ENCODE measurements at regions not wholly inside any gene's neighbourhood (a gene's known extent, or its start where the extent isn't known, plus 50 kb on each side); places are given as distances from the start of the nearest gene placed in this dataset.

DNA sequence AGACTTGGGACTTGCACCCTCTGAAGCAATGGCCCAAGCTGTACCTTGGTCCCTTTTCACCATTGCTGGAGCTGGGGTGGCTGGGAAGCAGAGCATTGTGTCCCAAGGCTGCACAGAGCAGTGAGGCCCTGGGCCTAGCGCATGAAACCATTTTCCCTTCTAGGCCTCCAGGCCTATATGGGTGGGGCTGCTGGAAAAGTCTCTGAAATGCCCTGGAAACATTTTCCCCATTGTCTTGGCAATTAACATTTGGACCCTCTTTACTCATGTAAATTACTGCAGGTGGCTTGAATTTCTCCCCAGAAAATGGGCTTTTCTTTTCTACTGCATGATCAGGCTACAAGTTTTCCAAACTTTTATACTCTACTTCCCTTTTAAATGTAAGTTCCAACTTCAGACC, 510.5 kb downstream of the SLITRK6 start:
- DNase-seq (ENCODE audit: low read depth) = no peak

DNA sequence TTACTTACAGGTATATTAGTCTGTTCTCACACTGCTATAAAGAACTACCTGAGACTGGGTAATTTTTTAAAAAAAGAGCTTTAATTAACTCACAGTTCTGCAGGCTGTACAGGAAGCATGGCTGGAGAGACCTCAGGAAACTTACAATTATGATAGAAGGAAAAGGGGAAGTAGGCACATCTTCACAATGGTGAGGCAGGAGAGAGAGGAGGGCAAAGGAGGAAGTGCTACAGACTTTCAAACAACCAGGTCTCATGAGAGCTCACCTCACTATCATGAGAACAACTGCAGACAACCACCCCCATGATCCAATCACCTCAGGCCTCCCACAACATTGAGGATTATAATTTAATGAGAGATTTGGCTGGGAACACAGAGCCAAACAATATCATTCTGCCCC, 511.7 kb downstream of the SLITRK6 start:
- DNase-seq (ENCODE audit: low read depth) = no peak

DNA sequence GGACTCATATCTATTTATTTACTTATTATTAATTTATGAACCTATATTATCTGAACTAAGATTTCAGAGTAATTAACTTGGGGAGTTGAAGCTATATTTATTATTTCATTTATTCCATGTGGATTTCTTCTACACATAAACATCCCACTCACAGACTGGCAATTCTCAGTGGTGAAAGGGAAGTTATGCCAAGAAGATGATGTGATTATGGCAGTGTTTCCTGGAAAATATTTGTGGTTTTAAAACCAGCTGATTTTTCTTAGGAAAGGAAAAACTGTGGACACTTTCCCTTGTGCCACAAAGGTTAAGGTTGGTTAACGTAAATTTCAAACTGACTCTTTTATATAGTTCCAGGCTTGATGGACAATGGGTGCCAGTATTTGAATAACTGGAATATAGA, 513.1 kb downstream of the SLITRK6 start:
- no peak for DNase-seq (ENCODE audit: low read depth)

DNA sequence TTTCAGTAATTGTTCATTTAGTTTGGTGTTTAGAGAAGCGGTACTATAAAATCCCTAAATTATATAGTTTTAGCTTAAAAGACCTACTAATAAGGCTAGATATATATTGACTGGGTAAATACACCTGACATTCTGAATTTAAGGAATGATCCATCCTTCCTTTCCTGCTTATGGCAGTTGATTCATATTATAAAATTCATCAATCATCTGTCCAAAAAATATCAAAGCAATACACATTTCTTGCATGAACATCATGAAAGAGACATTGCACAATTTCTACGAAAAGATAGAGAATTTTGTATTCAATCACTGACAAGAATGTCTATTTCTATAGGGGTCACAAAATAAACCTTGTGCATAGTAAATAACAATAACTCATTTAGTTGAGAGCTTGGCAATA, 514.9 kb downstream of the SLITRK6 start:
- DNase-seq (ENCODE audit: low read depth) = no peak

DNA sequence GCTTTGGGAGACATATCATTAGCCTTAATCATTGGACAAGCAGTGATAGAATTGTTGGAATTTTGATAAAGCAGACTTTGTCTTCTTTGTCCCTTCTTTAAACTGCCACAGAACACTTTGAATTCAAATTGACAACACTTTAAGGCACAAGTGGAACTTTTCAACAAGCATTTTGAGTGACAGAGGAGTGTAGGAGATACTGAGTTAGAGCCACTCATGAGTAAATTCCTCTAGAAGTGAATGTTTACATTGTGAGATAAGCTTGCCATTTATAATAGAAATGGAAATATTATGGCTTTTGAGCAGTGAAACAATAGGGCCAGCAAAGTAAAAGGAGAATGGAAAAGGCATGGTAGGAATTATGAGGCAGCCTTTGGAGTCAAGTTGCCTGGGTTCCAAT, 515.8 kb downstream of the SLITRK6 start:
- no peak for DNase-seq (ENCODE audit: low read depth)

DNA sequence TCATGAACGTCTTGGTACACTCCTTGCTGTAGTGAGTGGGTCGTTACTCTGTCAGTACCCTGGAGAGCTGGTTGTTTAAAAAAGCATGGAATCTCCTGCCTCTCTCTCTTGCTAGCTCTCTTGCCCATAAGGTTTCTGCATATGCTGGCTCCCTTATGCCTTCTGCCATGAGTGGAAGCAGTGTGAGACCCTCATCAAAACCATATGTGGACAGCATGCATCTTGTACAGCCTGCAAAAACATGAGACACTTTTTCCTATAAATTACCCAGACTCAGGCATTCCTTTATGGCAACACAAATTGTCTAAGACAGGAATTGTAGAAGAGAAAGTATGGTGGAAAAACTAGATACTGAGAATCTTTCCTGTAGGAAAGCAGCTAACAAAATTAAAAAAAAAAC, 516.3 kb downstream of the SLITRK6 start:
- DNase-seq (ENCODE audit: low read depth) = no peak

DNA sequence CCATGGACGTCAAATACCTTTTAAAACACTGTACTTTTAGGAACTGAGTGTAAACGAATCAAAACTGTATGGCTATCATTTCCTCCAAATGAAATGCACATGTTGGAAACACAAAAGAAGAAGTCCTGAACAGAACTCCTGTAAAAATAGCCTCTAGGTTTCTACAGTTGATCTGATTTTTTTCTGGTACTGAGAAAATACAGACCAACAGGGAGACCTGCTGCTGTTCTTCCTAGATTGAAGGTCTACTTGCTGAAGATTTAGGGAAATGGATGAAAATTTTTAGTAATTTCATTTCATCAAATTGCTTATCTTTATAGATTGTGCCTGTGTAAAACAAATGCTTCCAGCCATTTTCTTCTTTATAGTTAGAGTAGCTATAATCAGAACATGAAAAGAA, 520.4 kb downstream of the SLITRK6 start:
- no peak for DNase-seq (ENCODE audit: low read depth)

DNA sequence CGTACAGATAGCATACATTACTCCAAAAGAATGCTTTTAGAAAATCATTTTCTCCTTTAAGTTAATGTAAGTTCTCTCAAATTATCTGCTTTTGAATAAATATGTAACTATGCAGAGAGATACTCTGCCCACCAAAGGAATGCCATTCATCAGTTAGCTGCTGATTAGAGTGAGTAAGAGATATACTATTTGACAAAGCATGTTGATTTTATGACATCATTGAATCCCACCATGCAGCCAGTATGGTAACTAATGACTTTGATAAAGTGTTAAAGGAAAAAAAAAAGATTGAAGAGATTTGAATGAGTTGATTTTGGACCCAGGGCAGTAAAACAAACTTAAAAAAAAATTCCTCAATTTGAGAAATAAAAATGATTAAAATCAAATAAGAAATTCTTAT, 521.5 kb downstream of the SLITRK6 start:
- DNase-seq (ENCODE audit: low read depth) = peak; percentile 71

DNA sequence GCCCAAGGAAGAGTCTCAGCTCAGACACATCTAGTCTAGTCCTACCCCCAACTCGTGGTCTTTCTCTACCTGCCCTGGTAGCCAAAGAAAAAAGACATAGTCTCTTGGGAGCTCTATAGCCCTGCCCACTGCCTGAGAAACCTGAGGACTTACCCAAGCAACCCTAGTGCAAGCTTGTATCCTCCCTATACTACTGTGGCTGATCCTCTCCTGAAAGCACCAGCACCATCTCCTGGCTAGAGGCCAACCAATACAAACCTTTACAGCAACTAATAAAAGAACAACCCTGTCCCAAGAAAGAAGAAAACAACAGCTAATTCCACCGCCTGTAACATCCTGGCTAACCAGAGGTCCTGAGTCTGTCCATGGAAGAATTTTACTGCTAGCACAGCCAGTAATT, 532.4 kb downstream of the SLITRK6 start:
- DNase-seq (ENCODE audit: low read depth) = no peak

DNA sequence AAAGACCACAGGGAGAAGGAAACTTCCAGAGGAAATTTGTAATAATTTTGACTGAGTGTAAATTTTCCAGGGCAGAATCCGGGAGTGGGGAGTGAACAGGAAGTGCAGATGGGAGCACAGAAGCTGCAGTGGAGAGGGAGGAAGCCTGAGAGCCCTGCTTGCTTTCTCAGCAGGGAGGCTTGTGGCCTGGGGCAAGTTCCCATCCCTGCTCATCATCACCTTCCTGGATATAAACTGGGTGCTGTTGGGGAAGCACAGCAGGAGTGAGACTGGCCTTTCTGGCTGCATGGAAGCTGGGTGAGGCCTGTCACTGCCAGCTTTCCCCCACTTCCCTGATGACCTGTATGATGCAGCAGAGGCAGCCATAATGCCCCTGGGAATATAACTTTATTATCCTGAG, 532.9 kb downstream of the SLITRK6 start:
- DNase-seq (ENCODE audit: low read depth) = peak; percentile 46

DNA sequence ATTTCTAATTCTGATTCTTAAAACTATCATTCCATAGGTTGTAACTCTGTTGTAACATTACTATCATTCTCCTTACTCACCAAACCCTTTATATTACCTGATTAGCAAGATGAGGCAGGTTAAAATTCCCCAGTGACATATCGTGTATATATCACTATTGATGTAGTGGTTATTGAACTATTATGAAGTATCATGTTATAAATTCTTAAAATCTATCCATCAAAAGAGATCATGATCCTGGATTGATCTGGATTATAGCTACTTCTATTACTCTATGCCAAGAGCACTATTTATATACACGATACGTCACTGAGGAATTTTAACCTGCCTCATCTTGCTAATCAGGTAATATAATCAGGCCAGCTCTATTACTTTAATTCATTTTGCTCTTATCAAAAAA, 533.9 kb downstream of the SLITRK6 start:
- no peak for DNase-seq (ENCODE audit: low read depth)

DNA sequence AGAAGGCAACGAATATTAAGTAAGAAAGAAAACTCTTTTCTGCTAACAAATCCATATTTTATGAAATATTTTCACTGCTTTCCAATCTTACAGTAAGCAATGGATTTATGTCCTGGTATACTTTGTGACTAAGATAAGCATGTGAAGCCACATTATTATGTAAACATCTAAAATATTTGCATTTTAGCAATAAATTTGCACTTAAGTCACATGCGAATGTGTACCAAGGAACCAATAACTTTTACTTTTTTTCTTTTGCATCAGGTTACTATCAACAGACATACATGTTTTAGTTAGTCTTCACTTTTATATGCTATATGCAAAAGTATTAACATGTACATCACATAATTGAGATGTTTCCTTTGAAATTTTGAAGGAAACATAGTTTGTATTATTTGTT, 536.7 kb downstream of the SLITRK6 start:
- DNase-seq (ENCODE audit: low read depth) = no peak

DNA sequence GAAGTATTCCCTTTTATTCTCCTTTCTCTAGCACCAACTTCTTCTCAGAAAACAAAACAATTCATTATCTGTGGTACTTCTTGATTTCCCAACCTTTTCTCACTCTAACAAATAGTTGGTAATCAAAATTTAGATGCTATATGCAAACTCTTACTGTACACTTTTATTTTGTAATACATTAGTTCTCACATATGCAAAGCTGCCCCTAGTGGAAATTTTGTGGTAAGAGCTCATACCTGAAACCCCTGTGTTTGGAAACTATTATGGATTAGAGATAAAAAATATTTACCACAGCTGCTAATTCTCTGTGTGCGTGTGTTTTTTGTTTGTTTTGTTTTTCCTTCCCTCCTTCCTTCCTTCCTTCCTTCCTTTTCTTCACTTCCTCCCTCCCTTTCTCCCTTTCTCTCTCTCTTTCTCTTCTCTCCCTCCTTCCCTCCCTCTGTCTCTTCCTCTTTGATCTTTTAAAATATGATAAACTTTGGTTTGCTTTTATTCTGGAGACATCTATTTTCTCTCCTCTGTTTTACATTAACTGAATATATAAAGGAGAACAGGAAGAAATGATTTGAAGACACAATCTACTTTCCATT, 537.4 kb downstream of the SLITRK6 start:
- peak; percentile 48 for DNase-seq (ENCODE audit: low read depth)

DNA sequence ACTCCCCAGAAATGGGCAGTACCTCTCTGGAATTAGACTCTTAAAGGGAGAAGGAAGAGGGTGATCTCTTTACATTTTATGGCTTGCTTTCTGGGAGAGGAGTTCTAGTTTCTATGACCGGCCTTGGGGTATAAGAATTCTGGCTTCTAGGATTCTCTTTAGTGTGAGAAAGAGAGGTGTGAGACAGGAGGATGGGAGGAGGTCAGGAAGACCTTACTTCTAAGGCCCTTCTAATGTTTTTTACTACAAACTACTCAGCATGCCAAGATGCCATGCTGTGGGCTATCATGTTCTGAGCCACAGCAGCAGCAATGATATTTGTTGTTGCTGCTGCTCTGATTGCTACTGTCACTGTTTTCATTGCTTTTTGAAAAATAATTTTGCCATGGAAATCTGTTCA, 538.3 kb downstream of the SLITRK6 start:
- no peak for DNase-seq (ENCODE audit: low read depth)

DNA sequence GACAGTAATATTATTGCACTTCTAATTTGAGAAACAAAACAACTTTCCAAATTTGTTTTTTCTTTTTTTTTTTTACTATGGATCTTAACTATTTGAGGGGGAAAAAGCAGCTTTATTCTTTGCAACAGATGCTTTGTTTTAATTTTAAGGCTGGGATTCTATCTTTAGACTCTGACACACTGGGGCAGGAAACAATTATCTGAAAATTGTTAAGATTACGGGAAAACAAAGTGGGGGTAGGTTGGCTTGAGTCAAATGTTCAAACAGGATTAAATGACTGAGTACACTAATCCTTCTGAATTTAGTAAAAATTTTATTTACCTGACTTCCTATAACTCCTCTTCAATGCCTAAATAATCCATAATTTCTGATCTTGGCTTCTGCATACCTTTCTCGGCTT, 543.2 kb downstream of the SLITRK6 start:
- DNase-seq (ENCODE audit: low read depth) = no peak

DNA sequence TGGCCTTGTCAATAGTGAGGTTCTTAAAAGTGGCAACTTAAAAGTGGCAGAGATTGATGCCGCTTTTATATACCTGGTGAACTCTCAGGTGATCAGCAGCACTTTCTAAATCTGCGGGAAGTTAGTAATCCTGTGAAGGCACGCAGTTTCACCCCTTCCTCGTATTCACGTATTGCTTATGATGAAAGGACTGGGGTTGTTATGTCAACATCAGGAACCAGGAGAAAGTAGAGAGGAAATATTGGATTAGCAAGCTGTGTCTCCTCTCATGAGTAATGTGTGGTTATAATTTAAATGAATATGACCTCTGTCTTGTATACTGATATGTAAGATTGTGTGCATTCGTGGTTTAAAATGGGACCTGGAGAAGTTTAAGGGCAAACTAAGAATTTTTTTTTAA, 544.6 kb downstream of the SLITRK6 start:
- DNase-seq (ENCODE audit: low read depth) = no peak

DNA sequence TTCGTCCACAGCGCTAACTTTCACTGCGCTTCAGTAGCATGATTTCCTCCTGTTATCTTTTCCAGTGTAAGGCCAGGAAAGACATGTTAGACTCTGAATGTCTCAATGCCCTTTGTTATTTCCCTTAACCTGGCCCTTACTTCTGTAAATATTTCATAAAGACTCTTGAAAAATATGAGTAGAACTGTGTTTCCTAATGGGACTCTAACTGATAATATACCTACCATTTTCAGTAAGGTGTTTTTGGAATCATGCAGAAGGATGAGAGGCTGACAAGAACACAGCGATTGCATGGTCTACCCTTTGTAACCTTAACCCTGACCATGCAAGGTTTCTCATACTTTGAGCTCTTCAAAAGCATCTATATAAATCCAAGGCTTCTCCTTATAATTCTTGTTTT, 550.1 kb downstream of the SLITRK6 start:
- no peak for DNase-seq (ENCODE audit: low read depth)

DNA sequence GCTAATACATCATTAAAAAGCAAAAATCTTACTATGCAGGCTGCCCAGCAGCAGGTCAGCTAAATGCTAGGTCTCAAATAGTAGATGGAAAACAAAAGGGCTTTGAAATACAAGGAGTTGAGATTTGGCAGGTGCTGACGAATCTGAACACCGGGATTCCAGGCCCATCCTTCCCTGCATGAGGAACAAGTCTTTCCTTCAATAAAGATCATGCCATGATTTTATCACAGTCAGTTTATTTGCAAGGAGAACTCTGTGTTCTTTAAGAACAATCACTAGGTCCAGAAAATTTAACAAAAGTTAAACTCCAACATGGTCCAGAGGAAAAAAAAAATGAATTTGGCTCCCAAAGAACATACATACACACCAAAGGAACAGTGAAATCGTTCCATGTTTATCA, 551.4 kb downstream of the SLITRK6 start:
- no peak for DNase-seq (ENCODE audit: low read depth)

DNA sequence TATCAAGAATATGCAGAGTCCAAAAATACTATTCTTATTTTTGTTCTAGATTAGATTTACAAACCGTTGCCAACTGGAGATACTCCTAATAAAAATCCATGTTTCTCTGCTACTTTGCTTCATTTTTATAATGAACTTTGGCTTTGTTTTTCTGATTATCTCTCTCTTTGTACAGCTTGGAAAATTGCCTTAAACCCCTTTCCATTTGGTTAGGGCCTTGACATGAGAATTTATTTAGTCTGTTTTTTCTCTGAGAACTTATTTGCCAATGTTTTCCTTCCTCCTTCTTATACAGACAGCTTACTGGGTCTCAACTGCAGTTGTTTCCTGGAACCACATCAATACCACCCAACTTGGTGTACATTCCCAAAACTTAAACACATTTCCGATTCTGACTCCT, 555.4 kb downstream of the SLITRK6 start:
- no peak for DNase-seq (ENCODE audit: low read depth)

DNA sequence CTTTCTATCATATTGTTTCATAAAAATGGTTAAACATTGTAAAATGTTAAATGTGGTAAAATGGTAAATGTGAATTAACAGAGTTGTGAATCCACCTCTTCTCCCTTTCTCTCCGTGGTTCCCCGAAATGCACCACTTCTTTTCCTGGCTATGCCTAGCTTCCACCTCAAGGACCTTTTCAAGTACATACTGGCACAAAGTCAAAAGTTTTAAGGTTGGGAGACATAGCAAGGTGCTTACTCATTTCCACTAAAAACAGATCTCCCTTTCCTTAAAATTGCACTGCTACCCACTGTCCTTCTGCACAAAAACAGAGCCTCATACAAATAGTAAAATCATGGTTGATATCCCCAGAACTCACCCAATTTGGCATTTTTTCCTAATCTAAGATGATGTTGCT, 558.2 kb downstream of the SLITRK6 start:
- peak; percentile 59 for DNase-seq (ENCODE audit: low read depth)

DNA sequence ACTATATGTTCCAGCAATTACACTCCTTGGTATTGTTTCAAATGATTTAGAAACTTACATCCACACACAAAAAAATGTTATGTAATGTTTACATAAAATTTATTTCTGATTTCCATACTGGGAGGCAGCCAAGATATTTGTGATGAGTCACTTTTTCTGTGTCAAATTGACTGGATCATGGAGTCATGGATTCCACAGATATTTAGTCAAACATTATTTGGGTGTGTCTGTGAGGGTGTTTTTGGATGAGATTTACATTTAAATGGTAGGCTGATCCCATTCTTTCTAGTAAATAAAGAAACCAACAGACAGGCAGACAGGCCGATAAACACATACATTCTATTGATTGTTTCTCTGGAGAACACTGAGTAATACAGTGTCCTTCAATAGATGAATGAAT, 562.8 kb downstream of the SLITRK6 start:
- DNase-seq (ENCODE audit: low read depth) = peak; percentile 78

DNA sequence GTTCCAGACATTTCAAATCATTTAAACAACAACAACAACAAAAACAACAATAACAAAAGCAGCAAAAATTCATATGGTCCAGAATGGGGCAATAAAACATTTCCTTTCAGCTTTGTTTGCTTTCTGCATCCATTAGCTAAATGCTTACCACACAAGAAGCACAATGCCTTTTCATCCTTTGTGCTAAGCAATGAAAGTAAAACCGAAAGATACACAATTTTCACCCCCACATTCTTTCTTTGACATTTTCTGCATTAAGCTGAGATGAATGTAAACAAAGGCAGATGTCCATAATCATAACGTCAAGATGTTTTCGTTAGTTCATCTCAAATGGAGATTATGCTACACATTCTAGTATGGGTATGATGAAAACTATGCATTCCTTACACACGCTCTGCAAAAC, 568.5 kb downstream of the SLITRK6 start:
- DNase-seq (ENCODE audit: low read depth) = no peak

DNA sequence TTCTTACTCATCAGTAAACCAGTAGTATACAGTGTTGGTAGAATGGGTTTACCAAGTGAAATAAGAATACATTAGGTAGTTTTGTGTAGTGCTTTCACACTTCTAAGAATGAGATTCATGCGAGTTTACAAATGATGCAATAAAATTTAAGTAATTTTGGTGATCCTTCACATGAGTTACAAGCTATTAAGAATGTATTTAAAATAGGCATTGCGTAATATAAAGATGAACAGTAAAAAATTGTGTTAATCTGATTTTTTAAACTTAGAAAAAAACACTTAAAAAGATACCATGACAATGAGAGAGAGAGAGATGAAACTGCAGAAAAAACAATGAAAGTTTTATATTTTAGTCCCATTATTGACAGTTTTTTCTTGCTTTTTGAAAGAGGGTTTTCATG, 570.5 kb downstream of the SLITRK6 start:
- no peak for DNase-seq (ENCODE audit: low read depth)

DNA sequence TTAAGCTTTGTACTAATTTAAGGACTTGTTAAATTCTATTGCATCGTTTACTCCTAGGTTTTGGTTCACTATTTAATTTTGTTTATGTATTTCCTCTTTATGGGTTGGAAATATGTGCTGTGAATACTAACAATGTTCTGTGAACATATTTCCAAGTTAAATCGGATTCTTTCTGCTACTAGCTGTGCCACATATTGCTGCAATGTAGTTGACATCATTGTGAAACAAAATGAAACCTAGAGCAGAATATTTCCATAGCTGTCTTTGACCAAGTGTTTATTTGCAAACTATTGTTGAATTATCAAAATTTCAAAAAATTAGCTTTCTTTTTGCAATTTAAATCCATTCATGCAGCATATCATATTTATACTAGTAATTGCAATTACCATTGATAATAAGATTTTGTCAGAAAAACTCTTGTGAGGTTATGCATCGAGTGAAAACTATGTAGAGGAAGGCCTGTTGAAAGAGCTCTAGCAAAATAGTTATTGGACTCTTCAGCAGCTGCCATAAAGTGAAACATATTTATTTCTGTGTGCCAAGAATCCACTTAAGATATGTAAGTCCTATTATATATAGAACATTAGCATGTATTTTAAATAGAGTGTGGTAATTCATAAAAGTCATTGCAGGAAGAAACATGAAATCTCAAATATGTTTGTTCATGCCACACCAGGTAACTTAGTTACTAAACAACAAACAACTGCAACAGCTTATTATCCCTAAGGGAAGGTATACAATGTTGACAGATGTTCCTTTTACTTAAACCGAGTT, 575.1 kb downstream of the SLITRK6 start:
- DNase-seq (ENCODE audit: low read depth) = no peak
